H1 (cell line): ENCODE measurements at regions not wholly inside any gene's neighbourhood (a gene's known extent, or its start where the extent isn't known, plus 50 kb on each side); places are given as distances from the start of the nearest gene placed in this dataset.

Experiments
- CTCF ChIA-PET: fragments of 300-600 bp; sonication (Branson Sonifier 250); formaldehyde crosslinking; loops from one replicate; lab custom pipeline; 2021; ENCODE audit not compliant: partially characterized antibody; lab: Charles Lee
- POLR2A ChIA-PET: fragments of 300-600 bp; sonication (Branson Sonifier 250); formaldehyde crosslinking; loops from one replicate; lab custom pipeline; 2021; ENCODE audit warnings: inconsistent platforms; ENCODE audit not compliant: partially characterized antibody; lab: Charles Lee
- DNase-seq, 2 experiments: peaks; one replicate each; pipeline versions ENCODE4 v3.0.0 to v3.0.0-alpha.2; 2010 to 2022; ENCODE audit warnings: low spot score in 2 of 2, low read depth in 1 of 2, mixed read lengths in 1 of 2
- FAIRE-seq: peaks from 2 replicates; lab custom pipeline; 2011; peaks lifted over from hg19 to GRCh38; lab: Jason Lieb, UNC
- H2AFZ ChIP-seq: 2 replicates; pipeline ENCODE4 v1.8.1; 2012; ENCODE audit warnings: low read length, inconsistent platforms
- H2AK5ac ChIP-seq: 2 replicates; pipeline ENCODE4 v1.6.1; 2013; ENCODE audit warnings: low read depth, low read length
- H2BK120ac ChIP-seq: replicated peaks from 2 replicates; pipeline ENCODE3; 2013; ENCODE audit warnings: low read depth, low read length, inconsistent platforms
- H2BK12ac ChIP-seq: 2 replicates; pipeline ENCODE4 v1.6.1; 2013; ENCODE audit warnings: low read depth, low read length
- H2BK15ac ChIP-seq: 2 replicates; pipeline ENCODE4 v1.6.1; 2013; ENCODE audit warnings: low read length
- H2BK20ac ChIP-seq: 2 replicates; pipeline ENCODE4 v1.6.1; 2013; ENCODE audit warnings: low read length
- H2BK5ac ChIP-seq: 2 replicates; pipeline ENCODE4 v1.6.1; 2013; ENCODE audit warnings: low read depth, low read length
- H3K14ac ChIP-seq: 2 replicates; pipeline ENCODE4 v1.6.1; 2013; ENCODE audit warnings: inconsistent platforms; ENCODE audit not compliant: insufficient read length
- H3K18ac ChIP-seq: 2 replicates; pipeline ENCODE4 v1.6.1; 2013; ENCODE audit warnings: low read length; ENCODE audit errors: extremely low read depth
- H3K23ac ChIP-seq: 2 replicates; pipeline ENCODE4 v1.6.1; 2013; ENCODE audit warnings: inconsistent platforms; ENCODE audit not compliant: insufficient read length
- H3K23me2 ChIP-seq: 2 replicates; pipeline ENCODE4 v1.6.1; 2013; ENCODE audit warnings: low read depth, low read length
- H3K27ac ChIP-seq: 2 replicates; pipeline ENCODE4 v1.6.1; 2011; ENCODE audit warnings: low read depth, low read length, inconsistent platforms
- H3K27me3 ChIP-seq, 4 experiments: replicated peaks in 1 of 4; 1 replicate in 1 of 4; 2 replicates in 3 of 4; pipeline versions ENCODE4 v1.6.1 to v1.8.1; 2011 to 2013; ENCODE audit warnings: low read length in 3 of 4, mild to moderate bottlenecking in 3 of 4, inconsistent platforms in 2 of 4, mixed read lengths in 2 of 4, moderate library complexity in 1 of 4; ENCODE audit not compliant: control insufficient read depth in 3 of 4, insufficient read depth in 3 of 4; ENCODE audit errors: extremely low read depth in 1 of 4
- H3K36me3 ChIP-seq, 4 experiments: 2 replicates each; pipeline versions ENCODE4 v1.6.1 to v1.8.1; 2011 to 2013; ENCODE audit warnings: mild to moderate bottlenecking in 4 of 4, low read length in 3 of 4, moderate library complexity in 2 of 4, control low read depth in 1 of 4, inconsistent platforms in 1 of 4; ENCODE audit not compliant: insufficient read depth in 4 of 4, control insufficient read depth in 2 of 4
- H3K4ac ChIP-seq: replicated peaks from 2 replicates; pipeline ENCODE3; 2013; ENCODE audit warnings: low read length, low read depth, mixed read lengths, inconsistent platforms; ENCODE audit not compliant: insufficient read length
- H3K4me1 ChIP-seq, 4 experiments: replicated peaks in 1 of 4; 1 replicate in 1 of 4; 2 replicates in 3 of 4; pipeline versions ENCODE4 v1.6.1 to v1.8.1; 2011 to 2013; ENCODE audit warnings: low read length in 3 of 4, inconsistent platforms in 2 of 4, mixed read lengths in 1 of 4; ENCODE audit not compliant: insufficient read depth in 4 of 4, control insufficient read depth in 3 of 4
- H3K4me2 ChIP-seq, 2 experiments: 2 replicates each; pipeline versions ENCODE4 v1.6.1 to v1.8.1; 2011 to 2013; ENCODE audit warnings: low read depth in 2 of 2, low read length in 2 of 2, control low read depth in 1 of 2, inconsistent platforms in 1 of 2, mild to moderate bottlenecking in 1 of 2; ENCODE audit not compliant: insufficient read depth in 1 of 2
- H3K4me3 ChIP-seq, 4 experiments: fragments of 200-600, 300-600 bp in 1 of 4; sonication (generic), shearing (Covaris generic), sonication (Bioruptor Twin) in 1 of 4; 2 replicates each; pipeline versions ENCODE4 v1.5.1 to v1.8.1; 2011 to 2016; ENCODE audit warnings: low read length in 4 of 4, low read depth in 3 of 4, control low read depth in 2 of 4, inconsistent platforms in 2 of 4, mild to moderate bottlenecking in 2 of 4, mixed read lengths in 1 of 4, moderate library complexity in 1 of 4; ENCODE audit not compliant: insufficient read depth in 2 of 4; ENCODE audit errors: extremely low read depth in 1 of 4
- H3K56ac ChIP-seq: replicated peaks from 2 replicates; pipeline ENCODE3; 2013; ENCODE audit warnings: low read depth, mild to moderate bottlenecking, mixed read lengths, low read length, inconsistent platforms; ENCODE audit not compliant: insufficient read length
- H3K79me1 ChIP-seq: 2 replicates; pipeline ENCODE4 v1.6.1; 2013; ENCODE audit warnings: low read depth, low read length, control low read depth
- H3K79me2 ChIP-seq, 2 experiments: 2 replicates each; pipeline versions ENCODE4 v1.6.1 to v1.8.1; 2012 to 2013; ENCODE audit warnings: low read length in 2 of 2, mild to moderate bottlenecking in 2 of 2, inconsistent platforms in 1 of 2; ENCODE audit not compliant: insufficient read depth in 2 of 2, control insufficient read depth in 1 of 2
- H3K9ac ChIP-seq, 4 experiments: replicated peaks in 1 of 4; 1 replicate in 1 of 4; 2 replicates in 3 of 4; pipeline versions ENCODE4 v1.6.1 to v1.8.1; 2011 to 2013; ENCODE audit warnings: low read depth in 3 of 4, low read length in 3 of 4, control low read depth in 2 of 4, mild to moderate bottlenecking in 2 of 4, moderate library complexity in 2 of 4, inconsistent platforms in 1 of 4; ENCODE audit errors: extremely low read depth in 1 of 4
- H3K9me3 ChIP-seq, 2 experiments: 2 replicates each; pipeline versions ENCODE4 v1.6.1 to v1.8.1; 2012 to 2013; ENCODE audit warnings: mild to moderate bottlenecking in 2 of 2, moderate library complexity in 2 of 2, control low read depth in 1 of 2, inconsistent platforms in 1 of 2, low read depth in 1 of 2, low read length in 1 of 2, mixed read lengths in 1 of 2; ENCODE audit not compliant: insufficient read depth in 2 of 2
- H4K20me1 ChIP-seq, 2 experiments: replicated peaks in 1 of 2; 2 replicates each; pipeline versions ENCODE3 to v1.8.1; 2011 to 2013; ENCODE audit warnings: inconsistent platforms in 2 of 2, low read length in 2 of 2, mild to moderate bottlenecking in 1 of 2; ENCODE audit not compliant: insufficient read depth in 2 of 2, control insufficient read depth in 1 of 2
- H4K5ac ChIP-seq: 2 replicates; pipeline ENCODE4 v1.6.1; 2013; ENCODE audit warnings: low read length, low read depth, mixed read lengths, inconsistent platforms; ENCODE audit not compliant: insufficient read length
- H4K8ac ChIP-seq: 2 replicates; pipeline ENCODE4 v1.8.0; 2013; ENCODE audit warnings: mild to moderate bottlenecking, moderate library complexity, low read length, inconsistent platforms; ENCODE audit not compliant: insufficient read depth; ENCODE audit errors: extremely low read depth
- H4K91ac ChIP-seq: replicated peaks from 2 replicates; pipeline ENCODE3; 2013; ENCODE audit warnings: low read length, mixed read lengths, inconsistent platforms; ENCODE audit not compliant: insufficient read length
- ASH2L ChIP-seq: fragments of 200-600, 300-600 bp; sonication (generic); IDR thresholded peaks from one replicate; pipeline ENCODE4 v1.7.1; 2017; ENCODE audit warnings: low read length
- BACH1 ChIP-seq: IDR thresholded peaks from 2 replicates; pipeline ENCODE4 v1.6.1; 2012; ENCODE audit warnings: low read length, improper control_type of control experiment
- CBX8 ChIP-seq: fragments of 300-800, 300-1000 bp; sonication (generic); IDR thresholded peaks from 2 replicates; pipeline ENCODE4 v1.7.1; 2016; ENCODE audit warnings: low read depth, low read length, borderline replicate concordance
- CREB1 ChIP-seq: IDR thresholded peaks from 2 replicates; pipeline ENCODE4 v1.6.1; 2012; ENCODE audit warnings: inconsistent platforms
- EZH2 ChIP-seq: fragments of 200-600 bp; sonication (generic); IDR thresholded peaks from 2 replicates; pipeline ENCODE4 v1.7.1; 2012; ENCODE audit warnings: low read depth, mild to moderate bottlenecking, moderate library complexity, low read length, inconsistent platforms; ENCODE audit not compliant: severe bottlenecking
- GTF2F1 ChIP-seq: IDR thresholded peaks from 2 replicates; pipeline ENCODE4 v1.6.1; 2012; ENCODE audit warnings: low read depth, low read length, improper control_type of control experiment, borderline replicate concordance
- HDAC6 ChIP-seq: IDR thresholded peaks from one replicate; pipeline ENCODE4 v1.7.1; 2012; ENCODE audit warnings: low read depth, mild to moderate bottlenecking, inconsistent platforms, low read length, moderate library complexity
- KDM4A ChIP-seq: IDR thresholded peaks from one replicate; pipeline ENCODE4 v1.7.1; 2012; ENCODE audit warnings: low read depth, mild to moderate bottlenecking, moderate library complexity, low read length, inconsistent platforms; ENCODE audit not compliant: severe bottlenecking
- POLR2A ChIP-seq, 2 experiments: IDR thresholded peaks; 1 replicate in 1 of 2; 2 replicates in 1 of 2; pipeline ENCODE4 v1.6.1; 2011; ENCODE audit warnings: low read depth in 2 of 2, low read length in 2 of 2, mild to moderate bottlenecking in 2 of 2; ENCODE audit errors: control extremely low read depth in 1 of 2
- RAD21 ChIP-seq, 2 experiments: IDR thresholded peaks in 1 of 2; conservative IDR thresholded peaks in 1 of 2; 2 replicates each; pipeline ENCODE4 v1.6.1; 2011; ENCODE audit warnings: low read depth in 2 of 2, low read length in 2 of 2, improper control_type of control experiment in 1 of 2, inconsistent platforms in 1 of 2, mild to moderate bottlenecking in 1 of 2, moderate library complexity in 1 of 2
- RBBP5 ChIP-seq: IDR thresholded peaks from 2 replicates; pipeline ENCODE4 v1.7.1; 2012; ENCODE audit warnings: low read depth, mild to moderate bottlenecking, inconsistent platforms, low read length, moderate library complexity, borderline replicate concordance
- SP2 ChIP-seq: IDR thresholded peaks from 2 replicates; pipeline ENCODE4 v1.6.1; 2012; ENCODE audit warnings: mild to moderate bottlenecking, low read length, inconsistent platforms
- SUZ12 ChIP-seq: fragments of 200-600 bp; sonication (generic); IDR thresholded peaks from 2 replicates; pipeline ENCODE4 v1.6.1; 2012; ENCODE audit warnings: mild to moderate bottlenecking, inconsistent platforms, low read length, moderate library complexity, mixed read lengths
- TAF1 ChIP-seq: IDR thresholded peaks from 2 replicates; pipeline ENCODE4 v1.6.1; 2011; ENCODE audit warnings: mild to moderate bottlenecking, low read depth, low read length
- WGBS, 2 experiments: shearing (Covaris generic) in 1 of 2; methylation state at CpG; one replicate each; pipeline versions ENCODE4 v1.1.6 to v1.1.7; 2013 to 2015; ENCODE audit warnings: low lambda C conversion rate in 2 of 2, mixed read lengths in 2 of 2, inconsistent platforms in 1 of 2, low coverage in 1 of 2, missing lambda C conversion rate in 1 of 2; ENCODE audit not compliant: insufficient replicate concordance in 2 of 2, insufficient coverage in 1 of 2, insufficient read length in 1 of 2; ENCODE audit errors: extremely low coverage in 1 of 2, missing lambda C conversion rate in 1 of 2; 5-methylcytosine and 5-hydroxymethylcytosine counted together

DNA sequence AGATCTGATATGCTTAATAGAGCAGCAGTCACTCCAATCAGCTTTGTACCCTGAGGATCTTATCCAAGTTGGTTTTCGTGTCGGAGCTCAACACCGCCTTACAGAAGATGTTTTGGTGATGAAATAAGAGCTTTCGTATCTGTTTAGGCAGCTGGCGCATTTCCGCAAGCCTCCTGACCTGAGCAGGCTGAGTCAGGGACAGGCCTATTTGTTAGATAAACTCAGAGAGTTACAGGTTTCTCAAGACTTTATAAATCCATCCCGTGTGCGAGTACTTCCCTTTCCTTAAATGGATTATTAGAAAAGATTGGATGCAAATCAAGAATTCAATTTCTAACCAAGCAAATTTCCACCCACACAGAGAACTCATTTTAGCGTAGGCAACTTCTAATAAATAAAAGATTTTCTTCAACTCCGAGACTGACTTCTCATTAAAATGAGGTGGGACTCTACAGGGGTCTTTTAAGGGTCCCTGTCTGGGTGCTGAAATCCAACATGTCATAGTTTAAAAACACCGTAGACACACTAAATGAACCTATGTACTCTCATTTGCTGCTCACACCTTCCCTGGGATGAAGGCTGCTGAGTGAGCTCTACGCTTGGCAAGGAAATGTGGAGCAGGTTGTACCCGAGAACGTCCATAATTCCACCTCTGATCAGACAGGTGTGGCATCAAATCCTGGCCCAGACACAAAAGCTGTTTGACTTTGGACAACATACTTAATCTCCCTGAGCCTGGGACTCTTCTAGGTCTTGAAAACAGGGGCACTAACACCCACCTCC is 106.9 kb upstream of the F3 start:
- no peak overlapping the region for H3K14ac ChIP-seq
- no peaks in the 10 kb centered on the region for H4K20me1 ChIP-seq
- WGBS, 2 experiments = 90% methylated on average over 14 of the region's 14 CpGs; no CpG with 5 or more reads in 1 of the 2 experiments
- no peak overlapping the region for H2BK15ac ChIP-seq
- H3K4me1 ChIP-seq = peaks cover 0 to 2% (median 0%) of the 10 kb centered on the region in 4 experiments; a peak in 1 of 7 replicates
- no peak overlapping the region for H2BK20ac ChIP-seq
- H3K4ac ChIP-seq = no peak overlapping the region
- H3K36me3 ChIP-seq = no peaks in the 10 kb centered on the region
- H3K27me3 ChIP-seq = no peaks in the 10 kb centered on the region
- peak in 1 of 2 experiments; percentile 29 for DNase-seq
- no peak overlapping the region for H3K18ac ChIP-seq
- H3K23ac ChIP-seq = no peak overlapping the region
- no peaks in the 10 kb centered on the region for H3K23me2 ChIP-seq
- ChIA-PET POLR2A (no interaction called here), CTCF (interaction anchor here (0.7 to 1.5 kb wide), 2 partner anchors 9 to 157 kb away, joined by 3 read pairs; no protein-coding TSS in a partner anchor)
- H3K9ac ChIP-seq = no peak overlapping the region
- no peak overlapping the region for H2AFZ ChIP-seq
- H3K56ac ChIP-seq = no peak overlapping the region
- no peak for FAIRE-seq
- no peak overlapping the region for H3K27ac ChIP-seq
- no peak overlapping the region for H4K8ac ChIP-seq
- no peaks in the 10 kb centered on the region for H3K79me2 ChIP-seq
- no peak overlapping the region for H4K91ac ChIP-seq
- H4K5ac ChIP-seq = no peak overlapping the region
- no peak overlapping the region for H2BK12ac ChIP-seq
- no peak overlapping the region for H3K4me3 ChIP-seq
- H2BK120ac ChIP-seq = no peak overlapping the region
- no peak overlapping the region for H2BK5ac ChIP-seq
- no peaks in the 10 kb centered on the region for H3K9me3 ChIP-seq
- no peaks in the 10 kb centered on the region for H3K79me1 ChIP-seq
- no peak overlapping the region for H2AK5ac ChIP-seq
- H3K4me2 ChIP-seq = no peak overlapping the region
- TF ChIP-seq KDM4A (no peak), ASH2L (no peak), GTF2F1 (no peak), TAF1 (no peak), SUZ12 (no peak), RAD21 (IDR thresholded peaks at IDR 0.05 in 1 of 2, conservative IDR thresholded peaks at IDR 0.05 in 1 of 2; ENCODE audit: low read depth in 2 of 2, low read length in 2 of 2) (no peak), POLR2A (IDR thresholded peaks at IDR 0.05; ENCODE audit: control extremely low read depth in 1 of 2, low read depth in 2 of 2, low read length in 2 of 2) (no peak), BACH1 (no peak), SP2 (no peak), EZH2 (no peak), HDAC6 (no peak), CBX8 (no peak), CREB1 (no peak), RBBP5 (no peak)
